Mammary epithelial cell (primary cell): ENCODE measurements at regions not wholly inside any gene's neighbourhood (a gene's known extent, or its start where the extent isn't known, plus 50 kb on each side); places are given as distances from the start of the nearest gene placed in this dataset.

Source experiments
- EZH2 ChIP-seq: IDR thresholded peaks from 2 replicates; pipeline ENCODE4 v1.6.1; 2012; ENCODE audit warnings: low read length, inconsistent platforms, borderline replicate concordance
- TF ChIP-seq, protein P1 (sequence below), 2 donors: IDR thresholded peaks in 1 of 2; conservative IDR thresholded peaks in 1 of 2; 2 replicates each; pipeline ENCODE4 v1.5.1; 2011 to 2012; ENCODE audit warnings: inconsistent platforms in 2 of 2, low read length in 2 of 2, mild to moderate bottlenecking in 2 of 2, control low read depth in 1 of 2, low read depth in 1 of 2; ENCODE audit not compliant: insufficient read depth in 1 of 2; ENCODE audit errors: extremely low read depth in 1 of 2

DNA sequence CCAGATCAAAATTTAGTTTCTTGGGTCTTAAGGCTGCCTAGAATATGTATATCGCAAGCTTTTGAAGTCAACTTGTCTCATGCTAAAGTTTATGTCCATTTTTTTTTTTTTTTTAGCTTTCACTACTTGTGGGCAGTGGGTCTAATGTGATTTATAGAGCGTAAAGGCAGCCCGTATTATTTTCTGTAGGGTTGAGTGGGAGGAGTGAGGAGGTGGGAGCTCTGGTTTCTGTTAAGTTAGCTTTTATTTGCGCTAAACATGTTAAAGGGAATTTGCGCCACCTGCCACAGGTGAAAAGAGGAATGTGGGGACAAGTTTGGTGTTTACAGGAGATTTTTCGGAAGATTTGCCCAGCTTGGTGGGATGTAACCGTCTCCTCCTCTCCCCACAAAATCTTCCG, 234.2 kb downstream of the IL20RB start:
- TF ChIP-seq, protein P1, sequence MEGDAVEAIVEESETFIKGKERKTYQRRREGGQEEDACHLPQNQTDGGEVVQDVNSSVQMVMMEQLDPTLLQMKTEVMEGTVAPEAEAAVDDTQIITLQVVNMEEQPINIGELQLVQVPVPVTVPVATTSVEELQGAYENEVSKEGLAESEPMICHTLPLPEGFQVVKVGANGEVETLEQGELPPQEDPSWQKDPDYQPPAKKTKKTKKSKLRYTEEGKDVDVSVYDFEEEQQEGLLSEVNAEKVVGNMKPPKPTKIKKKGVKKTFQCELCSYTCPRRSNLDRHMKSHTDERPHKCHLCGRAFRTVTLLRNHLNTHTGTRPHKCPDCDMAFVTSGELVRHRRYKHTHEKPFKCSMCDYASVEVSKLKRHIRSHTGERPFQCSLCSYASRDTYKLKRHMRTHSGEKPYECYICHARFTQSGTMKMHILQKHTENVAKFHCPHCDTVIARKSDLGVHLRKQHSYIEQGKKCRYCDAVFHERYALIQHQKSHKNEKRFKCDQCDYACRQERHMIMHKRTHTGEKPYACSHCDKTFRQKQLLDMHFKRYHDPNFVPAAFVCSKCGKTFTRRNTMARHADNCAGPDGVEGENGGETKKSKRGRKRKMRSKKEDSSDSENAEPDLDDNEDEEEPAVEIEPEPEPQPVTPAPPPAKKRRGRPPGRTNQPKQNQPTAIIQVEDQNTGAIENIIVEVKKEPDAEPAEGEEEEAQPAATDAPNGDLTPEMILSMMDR (conservative IDR thresholded peaks at IDR 0.05 in 1 of 2, IDR thresholded peaks at IDR 0.05 in 1 of 2; ENCODE audit: extremely low read depth in 1 of 2, insufficient read depth in 1 of 2, low read depth in 1 of 2, low read length in 2 of 2) = no peak
- TF ChIP-seq EZH2 = no peak
